Neural progenitor cell (in vitro differentiated cells): ENCODE measurements at regions not wholly inside any gene's neighbourhood (a gene's known extent, or its start where the extent isn't known, plus 50 kb on each side); places are given as distances from the start of the nearest gene placed in this dataset.

Experiments
- EZH2 ChIP-seq: fragments of 200-600 bp; sonication (generic); IDR thresholded peaks from 2 replicates; pipeline ENCODE4 v1.6.1; 2017; ENCODE audit warnings: antibody characterized with exemption, mild to moderate bottlenecking, moderate library complexity
- EZH2phosphoT487 ChIP-seq: fragments of 200-600 bp; sonication (generic); IDR thresholded peaks from 2 replicates; pipeline ENCODE4 v1.6.1; 2017; ENCODE audit warnings: antibody characterized with exemption

- TF ChIP-seq EZH2, result no peak
- no peak for TF ChIP-seq EZH2phosphoT487
Observed at GRCh38 chr7:117941138-117941810, 68.0 kb upstream of the CTTNBP2 start.
